D721Med (cell line): ENCODE measurements at regions not wholly inside any gene's neighbourhood (a gene's known extent, or its start where the extent isn't known, plus 50 kb on each side); places are given as distances from the start of the nearest gene placed in this dataset.

ENCODE experiments used
- DNase-seq: peaks from one replicate; pipeline ENCODE4 v3.0.0; 2011; ENCODE audit warnings: low spot score; ENCODE audit not compliant: insufficient read length
- FAIRE-seq: peaks from 2 replicates; lab custom pipeline; 2011; peaks lifted over from hg19 to GRCh38; lab: Jason Lieb, UNC
- TF ChIP-seq, protein P1 (sequence below): IDR thresholded peaks from 2 replicates; pipeline ENCODE4 v1.5.1; 2012; ENCODE audit warnings: mild to moderate bottlenecking, control low read depth; ENCODE audit not compliant: insufficient read depth; ENCODE audit errors: missing control alignments

DNA sequence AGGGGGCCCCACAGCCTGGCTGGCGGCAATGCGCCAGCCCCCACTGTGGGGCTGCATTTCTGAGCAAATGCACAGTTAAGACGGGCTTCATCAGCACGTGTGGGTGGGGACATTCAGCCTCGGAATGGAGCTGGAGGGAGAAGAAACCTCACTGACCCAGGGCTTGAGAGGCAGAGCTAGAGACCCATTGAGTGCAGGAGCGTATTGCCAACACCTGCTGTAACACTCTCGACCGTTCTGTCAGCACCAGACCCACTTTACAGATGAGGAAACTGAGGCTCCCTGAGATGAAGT, 200.9 kb upstream of the RAB6C start:
- FAIRE-seq (no peak), DNase-seq (no peak)
- TF ChIP-seq, protein P1, sequence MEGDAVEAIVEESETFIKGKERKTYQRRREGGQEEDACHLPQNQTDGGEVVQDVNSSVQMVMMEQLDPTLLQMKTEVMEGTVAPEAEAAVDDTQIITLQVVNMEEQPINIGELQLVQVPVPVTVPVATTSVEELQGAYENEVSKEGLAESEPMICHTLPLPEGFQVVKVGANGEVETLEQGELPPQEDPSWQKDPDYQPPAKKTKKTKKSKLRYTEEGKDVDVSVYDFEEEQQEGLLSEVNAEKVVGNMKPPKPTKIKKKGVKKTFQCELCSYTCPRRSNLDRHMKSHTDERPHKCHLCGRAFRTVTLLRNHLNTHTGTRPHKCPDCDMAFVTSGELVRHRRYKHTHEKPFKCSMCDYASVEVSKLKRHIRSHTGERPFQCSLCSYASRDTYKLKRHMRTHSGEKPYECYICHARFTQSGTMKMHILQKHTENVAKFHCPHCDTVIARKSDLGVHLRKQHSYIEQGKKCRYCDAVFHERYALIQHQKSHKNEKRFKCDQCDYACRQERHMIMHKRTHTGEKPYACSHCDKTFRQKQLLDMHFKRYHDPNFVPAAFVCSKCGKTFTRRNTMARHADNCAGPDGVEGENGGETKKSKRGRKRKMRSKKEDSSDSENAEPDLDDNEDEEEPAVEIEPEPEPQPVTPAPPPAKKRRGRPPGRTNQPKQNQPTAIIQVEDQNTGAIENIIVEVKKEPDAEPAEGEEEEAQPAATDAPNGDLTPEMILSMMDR: no peak

DNA sequence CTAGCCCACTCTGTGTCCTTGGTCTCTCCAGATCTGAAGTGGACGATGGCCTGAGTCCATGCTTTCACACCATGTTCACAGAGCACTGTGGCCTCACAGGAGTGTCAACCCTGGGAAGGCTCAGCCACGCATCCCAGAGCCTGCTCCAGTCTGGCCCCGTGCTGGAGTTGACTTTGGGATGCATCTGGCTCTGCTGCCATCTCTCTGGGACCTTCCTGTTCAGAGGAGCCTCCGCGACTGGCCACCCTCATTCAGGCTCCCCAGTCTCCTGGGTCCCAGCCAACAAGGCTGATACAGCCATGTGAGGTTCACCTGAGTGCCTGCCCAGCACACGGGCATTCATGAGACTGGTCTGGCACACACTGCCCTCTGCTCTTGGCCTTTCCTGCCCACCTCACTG, 199.7 kb upstream of the RAB6C start:
- FAIRE-seq: no peak
- TF ChIP-seq, protein P1: no peak
- no peak for DNase-seq

DNA sequence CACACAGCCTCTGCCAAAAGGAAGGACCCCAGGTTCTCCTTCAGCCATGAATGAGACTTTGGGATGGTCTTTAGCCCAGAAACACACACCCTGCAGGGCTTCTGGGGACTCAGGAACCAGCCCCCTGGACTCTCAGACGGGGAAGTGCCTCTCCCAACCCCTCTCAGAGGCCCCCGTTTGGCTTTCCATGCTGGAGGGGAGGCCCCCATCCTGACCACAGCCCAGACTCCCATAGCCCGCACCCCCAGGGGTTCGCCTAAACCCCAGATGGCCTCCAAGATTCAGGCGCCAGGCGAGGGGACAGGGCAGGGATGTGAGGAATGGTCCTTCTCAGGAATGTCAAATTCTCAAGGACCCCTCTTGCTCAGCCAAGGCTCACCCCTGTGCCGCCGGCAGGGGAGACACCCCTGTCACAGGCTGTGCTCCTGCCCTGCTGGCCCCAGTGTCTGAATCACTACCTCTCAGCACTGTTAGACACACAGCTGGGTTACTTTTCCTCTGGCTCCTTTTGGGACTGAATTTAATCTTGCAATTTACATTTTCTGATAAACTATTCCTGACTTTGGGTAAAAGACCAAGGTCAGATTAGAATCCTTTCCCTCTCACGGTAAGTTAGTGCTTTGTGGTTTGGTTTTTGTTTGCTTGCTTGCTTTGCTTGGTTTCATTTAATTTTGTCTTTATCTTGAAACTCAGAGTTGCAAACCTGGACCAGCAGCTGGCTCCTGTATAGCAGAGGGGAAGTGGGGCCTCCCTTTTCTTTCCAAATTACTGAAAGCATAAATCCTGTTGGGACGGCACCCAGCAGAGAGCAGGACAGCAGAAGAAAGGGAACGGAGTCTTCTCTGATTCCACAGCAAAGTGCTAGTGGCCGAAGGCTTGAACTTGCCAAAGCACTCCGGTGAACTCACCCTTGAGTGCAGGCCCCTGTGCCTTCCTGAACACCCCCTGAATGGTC, 198.9 kb upstream of the RAB6C start:
- no peak for DNase-seq
- TF ChIP-seq, protein P1: no peak
- FAIRE-seq: no peak

DNA sequence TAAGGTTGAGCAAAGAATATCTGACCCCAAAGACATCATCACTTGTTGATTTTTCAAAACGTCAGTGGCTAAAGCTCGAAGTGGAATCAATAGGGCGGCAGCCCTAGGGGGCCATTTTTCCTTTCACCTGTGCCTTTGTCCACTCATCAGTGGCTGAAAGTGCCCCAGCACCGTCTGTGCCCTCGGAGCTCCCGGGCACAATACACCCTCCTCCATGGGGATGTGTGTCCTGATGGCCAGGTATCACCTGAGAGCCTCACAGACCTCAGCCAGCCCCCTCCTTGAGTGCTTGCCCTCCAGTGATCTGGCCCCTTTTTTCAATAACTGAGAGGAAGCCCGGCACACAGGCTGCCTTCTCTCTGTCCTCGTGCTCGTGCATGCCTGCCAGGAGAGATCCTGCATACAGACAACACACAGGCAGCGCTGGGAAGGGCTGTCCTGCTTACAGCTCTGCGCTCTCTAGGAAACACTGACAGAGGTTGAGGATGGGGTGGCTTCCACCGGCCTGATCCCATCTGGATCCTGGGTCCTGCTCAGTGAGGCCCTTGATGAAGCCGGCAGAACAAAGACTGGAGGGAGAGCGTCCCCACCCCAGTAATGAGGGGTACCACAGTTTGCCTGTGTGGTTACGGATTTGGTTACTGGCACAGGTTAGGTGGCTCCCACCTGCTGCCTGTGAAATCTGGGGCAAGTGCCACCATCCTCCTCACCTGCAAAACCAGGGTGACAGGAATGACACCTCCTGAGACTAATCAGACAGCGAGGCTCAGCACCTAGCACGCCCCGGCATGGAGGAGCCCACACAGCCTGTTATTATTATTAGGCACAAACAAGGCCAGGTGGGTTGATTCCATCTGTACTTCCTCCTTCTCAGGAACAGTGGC, 197.5 kb upstream of the RAB6C start:
- TF ChIP-seq, protein P1: no peak
- DNase-seq (no peak), FAIRE-seq (no peak)

DNA sequence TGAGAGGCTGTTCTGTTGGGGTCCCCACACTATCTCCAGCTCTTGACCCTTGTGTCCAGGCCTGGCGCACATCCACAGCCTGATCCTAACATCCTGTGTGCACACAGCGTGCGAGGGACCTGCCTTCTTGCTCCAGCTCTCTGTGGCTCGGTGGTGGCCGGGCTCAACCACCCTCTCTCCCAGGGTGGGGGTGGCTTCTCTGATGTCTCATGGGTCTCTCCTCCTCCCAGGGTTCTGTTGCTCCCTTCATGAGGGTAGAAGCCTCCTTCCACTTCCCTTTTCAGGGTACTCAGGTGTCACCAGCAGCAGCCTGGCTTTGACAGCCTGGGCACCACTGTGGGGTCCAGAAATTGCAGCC, 196.9 kb upstream of the RAB6C start:
- DNase-seq (no peak), FAIRE-seq (no peak)
- TF ChIP-seq, protein P1: no peak

DNA sequence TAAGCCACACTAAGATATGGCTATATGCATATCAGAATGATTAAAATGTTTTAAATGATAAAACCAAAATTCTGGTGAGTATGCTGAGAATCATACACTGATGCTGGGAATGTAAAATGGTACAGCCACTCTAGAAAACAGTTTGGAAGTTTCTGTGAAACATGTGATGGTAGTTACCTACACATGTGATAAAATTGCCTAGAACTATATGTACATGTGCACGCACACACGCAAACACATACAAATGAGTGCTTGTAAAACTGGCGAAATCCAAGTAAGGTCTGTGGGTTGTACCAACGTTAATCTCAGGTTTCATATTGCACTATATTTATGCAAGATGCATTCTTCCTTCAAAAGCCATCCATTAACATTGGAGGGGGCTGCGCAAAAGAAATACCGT, 195.0 kb upstream of the RAB6C start:
- TF ChIP-seq, protein P1: no peak
- no peak for FAIRE-seq
- no peak for DNase-seq
